HUES6 (cell line): ENCODE measurements at regions not wholly inside any gene's neighbourhood (a gene's known extent, or its start where the extent isn't known, plus 50 kb on each side); places are given as distances from the start of the nearest gene placed in this dataset.

Experiments used
- H3K27ac ChIP-seq: 2 replicates; pipeline ENCODE4 v1.7.0; 2013; ENCODE audit warnings: low read depth, mild to moderate bottlenecking, low read length, inconsistent platforms
- H3K27me3 ChIP-seq: 2 replicates; pipeline ENCODE4 v1.6.1; 2013; ENCODE audit warnings: low read length; ENCODE audit not compliant: control insufficient read depth, insufficient read depth
- H3K36me3 ChIP-seq: 2 replicates; pipeline ENCODE4 v1.6.1; 2013; ENCODE audit warnings: low read length; ENCODE audit not compliant: control insufficient read depth, insufficient read depth
- H3K4me1 ChIP-seq: 2 replicates; pipeline ENCODE4 v1.6.1; 2013; ENCODE audit warnings: low read length; ENCODE audit not compliant: control insufficient read depth, insufficient read depth
- H3K4me3 ChIP-seq: 2 replicates; pipeline ENCODE4 v1.5.1; 2013; ENCODE audit warnings: low read depth, low read length
- H3K9ac ChIP-seq: one replicate; pipeline ENCODE4 v1.6.1; 2013; ENCODE audit warnings: mild to moderate bottlenecking, low read length
- H3K9me3 ChIP-seq: 2 replicates; pipeline ENCODE4 v1.6.1; 2013; ENCODE audit warnings: low read depth, low read length; ENCODE audit not compliant: control insufficient read depth, insufficient read depth

DNA sequence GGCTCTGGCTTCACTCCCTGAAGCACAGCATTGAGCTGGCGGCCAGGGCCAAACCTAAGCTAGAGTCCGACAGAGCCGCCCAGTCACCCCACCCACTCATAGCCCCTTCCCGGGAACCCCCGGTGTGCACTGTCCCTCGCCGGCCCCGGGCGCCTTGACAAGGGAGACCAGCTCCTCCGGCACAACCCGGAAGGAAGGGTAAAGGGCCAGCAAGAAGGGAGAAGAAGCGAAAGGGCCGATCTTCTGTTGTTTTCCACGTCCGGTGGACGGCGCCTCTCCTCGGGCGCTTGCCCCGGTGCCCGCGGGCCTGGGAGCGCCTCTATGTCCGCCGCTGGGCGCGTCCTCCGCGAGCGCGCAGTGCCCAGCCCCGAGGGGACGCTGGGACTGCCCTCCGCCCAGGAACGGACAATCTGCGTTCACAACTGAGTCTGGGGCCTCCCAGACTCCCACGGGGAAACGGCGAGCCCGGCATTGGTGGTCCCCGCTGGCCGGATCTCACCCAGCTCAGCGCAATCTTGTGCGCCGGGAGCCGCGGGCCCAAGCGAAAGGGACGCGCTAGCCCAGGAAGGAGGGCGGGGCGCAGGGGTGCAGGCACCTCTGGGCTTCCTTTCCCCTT is 172.5 kb upstream of the MIR17HG start:
- Histone ChIP-seq H3K27me3 (peaks cover 18% of the 10 kb centered on the region), H3K4me3 (peak overlapping the region; percentile 83), H3K9ac (peak overlapping the region; percentile 75), H3K4me1 (peaks cover 7% of the 10 kb centered on the region; the same call in 1 of the 2 replicates), H3K36me3 (no peaks in the 10 kb centered on the region), H3K9me3 (no peaks in the 10 kb centered on the region), H3K27ac (no peak overlapping the region)

DNA sequence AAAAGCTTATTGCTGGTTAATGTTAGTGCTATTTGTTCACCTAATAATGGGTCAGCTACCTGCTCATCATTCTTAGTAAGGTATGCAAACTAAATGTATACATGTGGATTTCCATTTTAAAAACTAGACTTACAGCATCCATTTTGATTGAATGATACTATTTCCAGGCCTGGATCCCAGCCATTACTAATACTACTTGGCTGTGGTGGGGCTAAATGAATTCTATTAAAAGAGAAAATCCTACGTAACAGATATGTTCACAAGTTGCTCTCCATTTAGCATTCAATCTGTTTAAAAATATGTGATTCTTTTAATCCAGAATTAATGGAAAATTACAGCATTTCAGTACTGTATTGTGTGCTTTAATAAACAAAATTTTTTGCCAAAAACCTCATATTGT is 169.4 kb upstream of the MIR17HG start:
- Histone ChIP-seq H3K27ac (no peak overlapping the region), H3K36me3 (no peaks in the 10 kb centered on the region), H3K4me3 (no peak overlapping the region), H3K9ac (no peak overlapping the region), H3K4me1 (peaks cover 7% of the 10 kb centered on the region; the same call in 1 of the 2 replicates), H3K9me3 (no peaks in the 10 kb centered on the region), H3K27me3 (peaks cover 18% of the 10 kb centered on the region)

DNA sequence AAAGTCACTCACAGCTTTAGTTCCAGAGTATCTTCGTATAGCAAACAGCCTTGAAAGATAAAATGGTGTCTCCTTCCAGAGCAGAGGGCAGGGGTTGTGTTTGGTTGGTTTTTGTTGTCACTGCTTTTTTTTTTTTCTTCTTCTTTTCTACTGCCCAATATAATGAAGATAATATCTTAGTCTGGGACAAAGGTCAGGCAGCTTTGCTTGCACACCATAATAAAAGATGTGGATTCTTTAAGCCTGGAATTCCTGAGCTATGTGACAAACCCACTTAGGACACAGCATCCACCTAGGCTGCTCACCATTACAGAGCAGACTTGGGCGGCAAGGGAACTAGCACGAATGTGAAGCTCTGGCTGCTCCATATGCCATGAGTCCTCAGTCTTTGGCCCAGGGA is 165.6 kb upstream of the MIR17HG start:
- Histone ChIP-seq H3K9me3 (no peaks in the 10 kb centered on the region), H3K27ac (no peak overlapping the region), H3K9ac (no peak overlapping the region), H3K4me1 (no peaks in the 10 kb centered on the region), H3K27me3 (no peaks in the 10 kb centered on the region), H3K4me3 (no peak overlapping the region), H3K36me3 (no peaks in the 10 kb centered on the region)

DNA sequence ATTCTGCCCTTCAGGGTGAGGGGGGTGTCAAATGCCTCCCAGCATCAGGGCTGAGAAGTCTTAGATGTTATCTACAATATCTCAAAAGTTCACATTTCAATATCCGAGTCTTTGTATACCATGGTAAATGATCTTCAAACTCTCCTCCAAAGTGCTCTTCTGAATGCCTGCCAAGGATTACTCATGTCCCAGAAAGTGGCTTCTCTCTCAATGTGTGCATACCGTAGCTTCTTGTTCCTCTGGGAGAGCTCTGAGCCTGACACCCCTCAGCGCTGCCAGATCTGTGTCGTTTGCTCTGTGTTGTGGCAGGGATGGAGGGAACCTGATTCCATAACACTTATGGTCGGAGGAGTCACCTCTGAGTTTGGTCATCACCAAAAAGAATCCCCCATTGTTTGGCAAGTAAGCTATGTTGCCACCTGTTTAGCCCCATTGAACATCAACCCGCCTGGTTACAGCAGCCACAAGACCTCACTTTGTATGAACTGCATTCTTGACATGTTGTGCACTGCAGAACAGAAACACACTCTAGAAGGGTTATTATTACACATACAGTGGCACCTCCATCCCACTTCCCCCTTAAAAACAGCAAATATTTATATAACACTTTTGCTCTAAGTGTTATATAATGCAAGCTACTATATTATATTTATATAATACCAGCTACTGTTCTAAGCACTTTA is 163.1 kb upstream of the MIR17HG start:
- H3K27me3 ChIP-seq = no peaks in the 10 kb centered on the region

DNA sequence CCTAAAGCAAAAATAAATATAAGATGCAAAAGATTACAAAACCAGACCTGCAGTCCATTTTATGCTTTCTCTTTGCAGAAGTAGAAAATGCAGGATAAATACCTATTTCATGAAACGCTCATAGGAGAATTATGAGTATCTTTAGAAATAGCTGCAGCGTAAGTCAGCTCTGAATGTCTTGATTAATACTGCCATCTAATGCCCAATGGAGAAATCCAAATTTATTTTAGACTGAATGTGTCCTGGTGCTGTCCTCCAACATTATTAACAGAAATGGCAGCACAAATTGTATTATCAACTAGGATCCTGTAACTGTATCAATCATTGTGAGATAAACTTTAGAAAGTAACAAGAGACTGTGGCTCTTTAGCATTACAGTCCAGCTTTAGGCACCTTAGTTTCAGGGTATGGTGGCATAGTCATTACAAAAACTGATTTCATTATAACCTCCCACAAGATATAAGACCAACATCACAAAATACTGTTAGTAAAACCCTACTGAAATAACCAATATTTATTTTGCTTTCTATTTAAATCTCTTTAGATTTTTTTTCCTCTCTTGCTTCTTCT is 162.1 kb upstream of the MIR17HG start:
- Histone ChIP-seq H3K27me3 (no peaks in the 10 kb centered on the region), H3K9me3 (no peaks in the 10 kb centered on the region), H3K4me3 (no peak overlapping the region), H3K4me1 (no peaks in the 10 kb centered on the region), H3K9ac (no peak overlapping the region), H3K27ac (no peak overlapping the region), H3K36me3 (no peaks in the 10 kb centered on the region)

More for the DNA sequence above, 163.1 kb upstream of the MIR17HG start:
- no peaks in the 10 kb centered on the region for H3K36me3 ChIP-seq
- no peaks in the 10 kb centered on the region for H3K9me3 ChIP-seq
- H3K9ac ChIP-seq = no peak overlapping the region
- H3K4me3 ChIP-seq = no peak overlapping the region
- H3K4me1 ChIP-seq = no peaks in the 10 kb centered on the region
- no peak overlapping the region for H3K27ac ChIP-seq

DNA sequence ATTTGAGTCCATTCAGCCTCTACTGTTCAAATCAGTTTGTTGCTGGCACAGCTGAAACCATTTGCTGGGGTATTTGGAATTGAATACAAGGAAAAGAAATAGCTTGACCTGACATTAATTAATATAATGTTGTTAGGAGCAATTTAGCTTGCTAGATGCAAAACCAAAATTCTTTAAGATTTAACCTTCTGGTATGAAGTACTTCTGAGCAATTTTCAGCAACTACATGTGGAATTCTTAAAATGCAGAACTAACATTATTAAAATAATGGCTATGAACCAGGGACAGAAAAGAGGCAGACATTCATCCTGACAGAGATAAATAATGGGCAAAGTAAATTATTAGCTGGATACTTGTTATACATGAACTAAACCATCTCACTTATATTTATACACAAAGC is 160.0 kb upstream of the MIR17HG start:
- H3K36me3 ChIP-seq = no peaks in the 10 kb centered on the region
- H3K27me3 ChIP-seq = no peaks in the 10 kb centered on the region
- no peak overlapping the region for H3K27ac ChIP-seq
- H3K9me3 ChIP-seq = no peaks in the 10 kb centered on the region
- no peaks in the 10 kb centered on the region for H3K4me1 ChIP-seq
- no peak overlapping the region for H3K4me3 ChIP-seq
- H3K9ac ChIP-seq = no peak overlapping the region

DNA sequence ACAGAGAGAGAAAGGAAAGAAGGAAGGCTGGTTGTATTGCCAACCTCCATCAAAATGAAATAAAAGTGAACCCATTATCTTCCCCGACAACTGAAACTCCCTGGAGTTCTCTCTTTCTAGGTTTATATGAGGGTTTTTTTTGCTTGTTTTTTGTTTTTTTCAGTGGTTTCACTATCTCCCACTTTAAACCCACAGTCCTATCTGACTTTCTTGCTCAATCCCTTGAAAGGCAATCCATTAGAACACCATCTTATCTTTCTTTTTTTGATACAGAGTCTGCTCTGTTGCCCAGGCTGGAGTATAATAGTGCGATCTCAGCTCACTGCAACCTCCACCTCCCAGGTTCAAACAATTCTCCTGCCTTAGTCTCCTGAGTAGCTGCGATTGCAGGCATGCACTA is 158.0 kb upstream of the MIR17HG start:
- Histone ChIP-seq H3K36me3 (no peaks in the 10 kb centered on the region), H3K9ac (no peak overlapping the region), H3K4me1 (no peaks in the 10 kb centered on the region), H3K9me3 (no peaks in the 10 kb centered on the region), H3K27me3 (no peaks in the 10 kb centered on the region), H3K27ac (no peak overlapping the region), H3K4me3 (no peak overlapping the region)

DNA sequence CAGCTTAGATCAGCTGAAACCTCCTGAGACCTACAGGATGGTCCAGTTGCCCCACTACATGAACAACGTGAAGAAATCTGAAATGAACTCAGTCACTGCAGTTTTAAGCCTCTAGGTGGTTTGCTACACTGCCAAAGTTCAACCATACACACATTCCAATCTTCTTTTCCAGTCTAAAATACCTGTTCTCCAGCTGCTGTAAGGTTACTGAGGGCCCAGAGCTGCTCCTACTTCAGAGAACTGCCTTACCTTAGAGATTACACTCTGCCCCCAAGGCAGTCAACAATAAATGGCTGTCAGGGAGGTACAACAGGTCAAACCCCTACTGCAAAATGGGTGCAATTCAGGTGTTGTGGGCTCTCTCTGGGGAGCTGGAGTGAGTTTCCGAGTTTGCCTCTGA is 154.1 kb upstream of the MIR17HG start:
- Histone ChIP-seq H3K36me3 (no peaks in the 10 kb centered on the region), H3K9ac (no peak overlapping the region), H3K4me3 (no peak overlapping the region), H3K9me3 (no peaks in the 10 kb centered on the region), H3K4me1 (no peaks in the 10 kb centered on the region), H3K27ac (no peak overlapping the region), H3K27me3 (no peaks in the 10 kb centered on the region)

DNA sequence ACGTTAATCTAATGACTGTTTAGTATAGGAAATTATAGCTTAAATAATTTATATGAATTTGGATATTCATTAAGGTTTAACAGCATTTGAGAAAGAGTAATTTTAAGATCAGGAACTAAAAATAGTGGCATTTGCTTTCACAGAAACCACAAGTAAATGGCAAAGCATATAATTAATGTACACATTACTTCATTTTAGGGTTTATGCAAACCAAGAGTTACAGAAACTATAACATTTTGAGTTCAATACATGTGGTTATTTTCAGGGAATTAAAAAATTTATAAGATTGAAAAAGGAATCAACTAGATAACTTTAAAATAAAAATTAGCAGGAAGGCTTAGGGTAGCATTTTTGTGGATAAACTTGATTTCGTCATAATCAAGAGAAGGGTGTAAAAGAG is 151.7 kb upstream of the MIR17HG start:
- H3K9ac ChIP-seq = no peak overlapping the region
- no peaks in the 10 kb centered on the region for H3K27me3 ChIP-seq
- H3K36me3 ChIP-seq = no peaks in the 10 kb centered on the region
- no peaks in the 10 kb centered on the region for H3K9me3 ChIP-seq
- no peak overlapping the region for H3K27ac ChIP-seq
- peaks cover 3% of the 10 kb centered on the region; the same call in 1 of the 2 replicates for H3K4me1 ChIP-seq
- no peak overlapping the region for H3K4me3 ChIP-seq

DNA sequence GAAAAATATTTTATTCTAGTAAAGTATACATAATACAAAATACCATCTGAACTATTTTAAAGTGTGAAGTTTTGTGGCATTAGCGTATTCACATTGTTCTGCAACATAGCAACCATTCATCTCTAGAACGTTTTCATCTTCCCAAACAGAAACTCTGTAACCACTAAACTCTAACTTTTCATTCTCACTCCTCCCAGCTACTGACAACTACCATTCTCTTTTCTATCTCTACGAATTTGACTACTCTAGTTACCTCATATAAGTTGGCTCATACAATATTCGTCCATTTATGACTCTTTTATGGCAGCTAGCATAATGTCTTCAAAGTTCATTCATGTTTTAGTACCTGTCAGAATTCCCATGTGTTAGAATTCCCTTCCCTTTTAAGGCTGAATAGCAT is 150.5 kb upstream of the MIR17HG start:
- Histone ChIP-seq H3K36me3 (no peaks in the 10 kb centered on the region), H3K27ac (no peak overlapping the region), H3K9ac (no peak overlapping the region), H3K4me3 (no peak overlapping the region), H3K27me3 (no peaks in the 10 kb centered on the region), H3K4me1 (peaks cover 3% of the 10 kb centered on the region; the same call in 1 of the 2 replicates), H3K9me3 (no peaks in the 10 kb centered on the region)

DNA sequence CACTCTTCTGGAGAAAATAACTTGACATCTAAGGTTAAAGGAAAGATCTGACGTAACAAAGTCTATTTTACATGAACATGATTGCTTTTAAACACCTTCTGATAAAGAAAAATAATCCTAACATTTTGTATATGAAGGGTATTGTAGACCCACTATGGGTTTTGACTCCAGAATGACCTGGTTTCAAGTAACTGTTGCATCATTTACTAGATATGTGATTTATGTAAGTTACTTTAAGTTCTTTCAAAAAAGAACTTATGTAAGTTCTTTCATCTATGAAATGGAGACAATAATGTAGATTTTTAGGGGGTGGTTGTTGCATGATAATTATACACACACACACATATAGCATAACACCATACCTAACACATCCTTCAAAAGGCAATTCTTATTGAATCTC is 147.6 kb upstream of the MIR17HG start:
- Histone ChIP-seq H3K36me3 (no peaks in the 10 kb centered on the region), H3K4me3 (no peak overlapping the region), H3K9ac (no peak overlapping the region), H3K4me1 (peaks cover 14% of the 10 kb centered on the region), H3K27ac (no peak overlapping the region), H3K27me3 (no peaks in the 10 kb centered on the region), H3K9me3 (no peaks in the 10 kb centered on the region)
